Parathyroid adenoma (tissue), 2 donors: ENCODE measurements at regions not wholly inside any gene's neighbourhood (a gene's known extent, or its start where the extent isn't known, plus 50 kb on each side); places are given as distances from the start of the nearest gene placed in this dataset.

Source experiments
- H2AFZ ChIP-seq: fragments of 300-600 bp; sonication (generic); one replicate; pipeline ENCODE4 v1.7.0; 2017; ENCODE audit warnings: antibody characterized with exemption, mild to moderate bottlenecking
- H3K27ac ChIP-seq: fragments of 300-600 bp; sonication (generic); one replicate; pipeline ENCODE4 v1.7.0; 2017
- H3K27me3 ChIP-seq: fragments of 300-600 bp; sonication (generic); one replicate; pipeline ENCODE4 v1.7.0; 2017; ENCODE audit warnings: low read length; ENCODE audit not compliant: control insufficient read depth, insufficient read depth
- H3K36me3 ChIP-seq: fragments of 300-600 bp; sonication (generic); one replicate; pipeline ENCODE4 v1.7.0; 2017; ENCODE audit warnings: low read length; ENCODE audit not compliant: control insufficient read depth, insufficient read depth
- H3K4me1 ChIP-seq: fragments of 300-600 bp; sonication (generic); one replicate; pipeline ENCODE4 v1.7.0; 2017; ENCODE audit warnings: control low read depth
- H3K4me2 ChIP-seq: fragments of 300-600 bp; sonication (generic); one replicate; pipeline ENCODE4 v1.7.0; 2017; ENCODE audit warnings: low read length
- H3K4me3 ChIP-seq: fragments of 300-600 bp; sonication (generic); one replicate; pipeline ENCODE4 v1.7.0; 2017; ENCODE audit warnings: low read depth, low read length
- H3K79me2 ChIP-seq: fragments of 300-600 bp; sonication (generic); one replicate; pipeline ENCODE4 v1.7.0; 2017; ENCODE audit warnings: control low read depth
- H3K9ac ChIP-seq: fragments of 300-600 bp; sonication (generic); one replicate; pipeline ENCODE4 v1.7.0; 2017; ENCODE audit warnings: mild to moderate bottlenecking
- H3K9me3 ChIP-seq: fragments of 300-600 bp; sonication (generic); one replicate; pipeline ENCODE4 v1.7.0; 2017; ENCODE audit warnings: low read length; ENCODE audit not compliant: control insufficient read depth
- CTCF ChIP-seq: fragments of 300-600 bp; sonication (generic); IDR thresholded peaks from one replicate; pipeline ENCODE4 v1.7.0; 2017; ENCODE audit warnings: antibody characterized with exemption, mild to moderate bottlenecking
- donor health status: primary hyperparathyroidism.

GRCh38 chr12:22797701-22798100 lies 172.7 kb downstream of the ETNK1 start:
- TF ChIP-seq CTCF, result no peak
- H3K36me3 ChIP-seq, result no peaks in the 10 kb centered on the region
- no peak overlapping the region for H3K9ac ChIP-seq
- no peaks in the 10 kb centered on the region for H3K4me1 ChIP-seq
- H3K27ac ChIP-seq, result no peak overlapping the region
- H3K4me3 ChIP-seq, result no peak overlapping the region
- H3K79me2 ChIP-seq, result no peaks in the 10 kb centered on the region
- H3K9me3 ChIP-seq, result no peaks in the 10 kb centered on the region
- no peak overlapping the region for H2AFZ ChIP-seq
- no peaks in the 10 kb centered on the region for H3K27me3 ChIP-seq
- no peak overlapping the region for H3K4me2 ChIP-seq

- Histone ChIP-seq H3K27ac (no peak overlapping the region), H3K4me2 (no peak overlapping the region), H2AFZ (no peak overlapping the region), H3K27me3 (no peaks in the 10 kb centered on the region), H3K4me3 (no peak overlapping the region), H3K4me1 (no peaks in the 10 kb centered on the region), H3K79me2 (no peaks in the 10 kb centered on the region), H3K9me3 (no peaks in the 10 kb centered on the region), H3K36me3 (no peaks in the 10 kb centered on the region), H3K9ac (no peak overlapping the region)
- no peak for TF ChIP-seq CTCF
Observed at GRCh38 chr12:22798116-22798515, 173.1 kb downstream of the ETNK1 start.

GRCh38 chr12:22799503-22799902 lies 174.5 kb downstream of the ETNK1 start:
- TF ChIP-seq CTCF, result no peak
- no peaks in the 10 kb centered on the region for H3K27me3 ChIP-seq
- H3K4me1 ChIP-seq, result no peaks in the 10 kb centered on the region
- no peak overlapping the region for H3K9ac ChIP-seq
- H3K27ac ChIP-seq, result no peak overlapping the region
- H3K36me3 ChIP-seq, result no peaks in the 10 kb centered on the region
- H3K4me2 ChIP-seq, result no peak overlapping the region
- H3K4me3 ChIP-seq, result no peak overlapping the region
- H2AFZ ChIP-seq, result no peak overlapping the region
- H3K9me3 ChIP-seq, result no peaks in the 10 kb centered on the region
- no peaks in the 10 kb centered on the region for H3K79me2 ChIP-seq

GRCh38 chr12:22800332-22800731 lies 175.4 kb downstream of the ETNK1 start:
- H3K4me1 ChIP-seq, result no peaks in the 10 kb centered on the region
- no peak overlapping the region for H3K27ac ChIP-seq
- no peak overlapping the region for H2AFZ ChIP-seq
- H3K9me3 ChIP-seq, result no peaks in the 10 kb centered on the region
- no peak for TF ChIP-seq CTCF
- H3K79me2 ChIP-seq, result no peaks in the 10 kb centered on the region
- no peak overlapping the region for H3K9ac ChIP-seq
- H3K27me3 ChIP-seq, result no peaks in the 10 kb centered on the region
- H3K4me3 ChIP-seq, result no peak overlapping the region
- no peak overlapping the region for H3K4me2 ChIP-seq
- no peaks in the 10 kb centered on the region for H3K36me3 ChIP-seq

- H3K9me3 ChIP-seq, result no peaks in the 10 kb centered on the region
- H2AFZ ChIP-seq, result no peak overlapping the region
- no peaks in the 10 kb centered on the region for H3K36me3 ChIP-seq
- TF ChIP-seq CTCF, result no peak
- no peak overlapping the region for H3K4me3 ChIP-seq
- H3K79me2 ChIP-seq, result no peaks in the 10 kb centered on the region
- no peak overlapping the region for H3K27ac ChIP-seq
- no peak overlapping the region for H3K4me2 ChIP-seq
- no peaks in the 10 kb centered on the region for H3K4me1 ChIP-seq
- no peaks in the 10 kb centered on the region for H3K27me3 ChIP-seq
- H3K9ac ChIP-seq, result no peak overlapping the region
Observed at GRCh38 chr12:22802883-22803630, 178.1 kb downstream of the ETNK1 start.
